Esophagus (tissue), 2 donors: ENCODE measurements at regions not wholly inside any gene's neighbourhood (a gene's known extent, or its start where the extent isn't known, plus 50 kb on each side); places are given as distances from the start of the nearest gene placed in this dataset.

Source experiments
- H3K27ac ChIP-seq, 2 donors: one replicate each; pipeline ENCODE4 v1.5.1; 2013; ENCODE audit warnings: low read depth in 2 of 2, mild to moderate bottlenecking in 2 of 2, inconsistent platforms in 1 of 2, low read length in 1 of 2, moderate library complexity in 1 of 2
- H3K27me3 ChIP-seq, 2 donors: one replicate each; pipeline ENCODE4 v1.6.1; 2013; ENCODE audit warnings: low read length in 2 of 2, control low read depth in 1 of 2, mild to moderate bottlenecking in 1 of 2; ENCODE audit not compliant: insufficient read depth in 2 of 2, control insufficient read depth in 1 of 2
- H3K36me3 ChIP-seq, 2 donors: one replicate each; pipeline ENCODE4 v1.6.1; 2013; ENCODE audit warnings: low read length in 1 of 2; ENCODE audit not compliant: control insufficient read depth in 2 of 2, insufficient read depth in 2 of 2
- H3K4me1 ChIP-seq, 2 donors: one replicate each; pipeline ENCODE4 v1.6.1; 2013; ENCODE audit warnings: low read length in 1 of 2; ENCODE audit not compliant: control insufficient read depth in 2 of 2, insufficient read depth in 2 of 2
- H3K4me3 ChIP-seq, 2 donors: one replicate each; pipeline ENCODE4 v1.5.1; 2013; ENCODE audit warnings: low read length in 2 of 2, mild to moderate bottlenecking in 2 of 2, low read depth in 1 of 2, moderate library complexity in 1 of 2
- H3K9me3 ChIP-seq, 2 donors: one replicate each; pipeline ENCODE4 v1.6.1; 2013; ENCODE audit warnings: mild to moderate bottlenecking in 2 of 2, low read depth in 1 of 2, low read length in 1 of 2, moderate library complexity in 1 of 2; ENCODE audit not compliant: control insufficient read depth in 2 of 2, insufficient read depth in 1 of 2
- WGBS, 2 donors: extraction: QIAGEN DNeasy Blood & Tissue Kit; methylation state at CpG; one replicate each; pipeline ENCODE4 v1.1.7; 2013; 5-methylcytosine and 5-hydroxymethylcytosine counted together
- donor health status: healthy with polysubstance abuse.
- donor health status: Bipolar disorder and iron deficiency.

DNA sequence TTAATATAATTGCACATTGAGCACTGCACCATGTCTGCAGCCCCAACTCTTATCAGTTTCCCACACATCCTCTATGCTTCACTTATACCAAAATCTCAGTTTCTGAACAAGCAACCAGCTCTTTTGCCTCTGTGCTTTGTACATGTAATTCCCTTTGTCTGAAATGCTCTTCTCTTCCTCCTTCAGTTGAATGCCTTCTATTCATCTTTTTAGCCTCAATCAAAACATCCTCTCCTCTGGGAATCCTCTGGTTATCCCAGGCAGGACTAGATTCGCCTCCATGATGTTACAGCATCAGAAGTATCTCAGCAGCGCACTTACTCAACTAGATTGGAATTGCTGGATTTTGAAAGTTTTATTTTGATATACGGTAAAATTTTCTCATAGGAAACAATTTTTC, 143.3 kb downstream of the GAS1 start:
- 89 to 93% methylated on average over 3 of the region's 3 CpGs for WGBS, 2 donors
- no peak overlapping the region for H3K4me3 ChIP-seq
- no peaks in the 10 kb centered on the region for H3K27me3 ChIP-seq
- H3K36me3 ChIP-seq: no peaks in the 10 kb centered on the region
- H3K4me1 ChIP-seq: peaks cover 0 to 3% of the 10 kb centered on the region in 2 donors
- H3K9me3 ChIP-seq: peaks cover 0 to 5% of the 10 kb centered on the region in 2 donors
- H3K27ac ChIP-seq: no peak overlapping the region

DNA sequence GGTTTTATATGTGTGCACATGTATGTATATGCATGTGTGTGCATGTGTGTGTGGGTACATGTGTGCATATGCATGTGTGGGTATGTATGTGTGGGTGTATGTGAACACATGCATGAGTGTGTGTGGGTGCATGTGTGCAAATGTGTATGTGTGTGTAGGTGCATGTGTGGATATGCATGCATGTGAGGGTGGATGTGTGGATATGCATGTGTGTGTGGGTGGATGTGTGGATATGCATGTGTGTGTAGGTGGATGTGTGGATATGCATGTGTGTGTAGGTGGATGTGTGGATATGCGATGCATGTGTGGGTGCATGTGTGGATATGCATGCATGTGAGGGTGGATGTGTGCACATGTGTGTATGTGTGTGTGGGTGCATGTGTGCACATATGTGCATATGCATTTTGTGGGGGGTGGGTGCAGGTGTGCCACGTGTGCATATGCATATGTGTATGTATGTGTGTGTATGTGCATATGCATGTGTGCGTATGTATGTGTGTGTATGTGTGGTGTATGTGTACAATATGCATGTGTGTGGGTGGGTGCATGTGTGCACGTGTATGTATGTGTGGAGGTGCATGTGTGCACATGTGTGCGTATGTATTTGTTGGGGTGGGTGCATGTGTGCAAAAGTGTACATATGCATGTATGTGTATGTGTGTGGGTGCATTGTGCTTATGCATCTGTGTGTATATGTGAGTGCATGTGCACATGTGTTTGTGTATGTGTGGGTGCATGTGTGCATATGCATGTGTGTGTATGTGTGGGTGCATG, 144.2 kb downstream of the GAS1 start:
- 91 to 96% methylated on average over 5 of the region's 5 CpGs for WGBS, 2 donors
- Histone ChIP-seq H3K36me3 (no peaks in the 10 kb centered on the region), H3K4me1 (peaks cover 0 to 3% of the 10 kb centered on the region in 2 donors), H3K27ac (no peak overlapping the region), H3K27me3 (no peaks in the 10 kb centered on the region), H3K9me3 (peaks cover 0 to 5% of the 10 kb centered on the region in 2 donors), H3K4me3 (no peak overlapping the region)

DNA sequence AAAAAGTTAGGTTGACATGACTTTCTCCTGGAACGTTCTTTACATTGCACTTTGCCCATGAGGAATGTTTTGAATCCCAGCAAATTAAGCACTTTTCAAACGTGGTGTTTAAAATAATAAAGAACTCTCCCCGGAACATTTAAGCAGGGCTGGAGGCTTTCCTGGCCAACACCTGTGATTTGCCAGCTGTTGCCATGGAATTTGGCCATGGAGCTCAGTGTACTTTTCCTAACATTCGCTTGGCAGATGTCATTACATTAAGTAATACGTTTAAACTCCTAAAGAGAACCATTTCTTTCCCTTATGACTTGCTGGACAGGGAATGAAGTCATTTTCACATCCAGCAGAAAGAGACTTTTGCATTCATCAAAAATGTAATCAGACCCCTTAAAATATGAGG, 146.1 kb downstream of the GAS1 start:
- 21 to 31% methylated on average over 5 of the region's 5 CpGs for WGBS, 2 donors
- H3K9me3 ChIP-seq: peaks cover 0 to 5% of the 10 kb centered on the region in 2 donors
- H3K4me3 ChIP-seq: no peak overlapping the region
- H3K27me3 ChIP-seq: no peaks in the 10 kb centered on the region
- H3K27ac ChIP-seq: no peak overlapping the region
- peaks cover 0 to 3% of the 10 kb centered on the region in 2 donors for H3K4me1 ChIP-seq
- H3K36me3 ChIP-seq: no peaks in the 10 kb centered on the region

GRCh38 chr9:86800681-86801080, 146.6 kb downstream of the GAS1 start:
- H3K27ac ChIP-seq: no peak overlapping the region
- H3K36me3 ChIP-seq: no peaks in the 10 kb centered on the region
- 69 to 85% methylated on average over 3 of the region's 3 CpGs for WGBS, 2 donors

DNA sequence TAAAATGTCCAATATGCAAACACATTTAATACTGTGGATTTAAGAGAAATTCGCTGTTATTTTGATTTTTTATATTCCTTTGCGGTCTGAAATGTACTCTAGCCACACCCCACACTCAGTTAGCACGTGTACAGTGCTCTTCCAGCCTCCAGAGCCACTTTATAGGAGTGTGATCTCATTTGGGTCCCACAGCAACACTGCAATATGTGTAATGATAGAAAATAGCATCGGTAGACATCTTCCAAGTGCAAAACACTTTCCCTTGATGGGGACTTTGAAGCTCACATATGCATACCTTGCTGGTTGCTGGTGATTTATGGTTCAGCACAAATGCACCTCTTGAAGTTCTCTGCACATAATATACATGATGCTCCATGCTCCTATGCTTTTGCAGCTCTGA, 148.3 kb downstream of the GAS1 start:
- Histone ChIP-seq H3K9me3 (peaks cover 0 to 5% of the 10 kb centered on the region in 2 donors), H3K4me1 (peaks cover 0 to 3% of the 10 kb centered on the region in 2 donors), H3K27ac (no peak overlapping the region), H3K4me3 (no peak overlapping the region), H3K36me3 (no peaks in the 10 kb centered on the region), H3K27me3 (no peaks in the 10 kb centered on the region)
- WGBS, 2 donors: 81 to 86% methylated on average over 4 of the region's 4 CpGs

More at GRCh38 chr9:86800681-86801080, 146.6 kb downstream of the GAS1 start:
- Histone ChIP-seq H3K4me1 (peaks cover 0 to 3% of the 10 kb centered on the region in 2 donors), H3K27me3 (no peaks in the 10 kb centered on the region), H3K9me3 (peaks cover 0 to 5% of the 10 kb centered on the region in 2 donors), H3K4me3 (no peak overlapping the region)

DNA sequence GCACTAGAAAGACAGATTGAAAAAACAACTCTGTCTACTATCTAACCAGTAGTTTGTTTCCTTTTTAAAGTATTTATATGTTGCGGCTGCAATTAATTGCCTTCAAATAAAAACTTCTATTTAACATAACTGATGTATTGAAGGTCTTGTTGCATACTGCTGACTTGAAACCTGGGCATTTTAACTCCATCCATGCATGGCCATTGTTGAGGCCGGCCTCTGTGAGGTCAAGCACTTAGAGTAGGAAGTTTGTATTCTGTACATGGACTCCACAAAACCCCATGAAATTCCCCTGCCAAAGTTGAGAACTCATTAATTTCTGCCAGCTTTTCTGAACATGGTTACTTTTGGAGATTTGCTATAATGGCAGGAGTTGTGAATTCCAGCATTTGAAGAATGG, 150.6 kb downstream of the GAS1 start:
- Histone ChIP-seq H3K4me3 (no peak overlapping the region), H3K27me3 (no peaks in the 10 kb centered on the region), H3K36me3 (no peaks in the 10 kb centered on the region), H3K9me3 (no peaks in the 10 kb centered on the region), H3K27ac (no peak overlapping the region), H3K4me1 (peaks cover 0 to 3% of the 10 kb centered on the region in 2 donors)
- WGBS, 2 donors: 91 to 92% methylated on average over 2 of the region's 2 CpGs

DNA sequence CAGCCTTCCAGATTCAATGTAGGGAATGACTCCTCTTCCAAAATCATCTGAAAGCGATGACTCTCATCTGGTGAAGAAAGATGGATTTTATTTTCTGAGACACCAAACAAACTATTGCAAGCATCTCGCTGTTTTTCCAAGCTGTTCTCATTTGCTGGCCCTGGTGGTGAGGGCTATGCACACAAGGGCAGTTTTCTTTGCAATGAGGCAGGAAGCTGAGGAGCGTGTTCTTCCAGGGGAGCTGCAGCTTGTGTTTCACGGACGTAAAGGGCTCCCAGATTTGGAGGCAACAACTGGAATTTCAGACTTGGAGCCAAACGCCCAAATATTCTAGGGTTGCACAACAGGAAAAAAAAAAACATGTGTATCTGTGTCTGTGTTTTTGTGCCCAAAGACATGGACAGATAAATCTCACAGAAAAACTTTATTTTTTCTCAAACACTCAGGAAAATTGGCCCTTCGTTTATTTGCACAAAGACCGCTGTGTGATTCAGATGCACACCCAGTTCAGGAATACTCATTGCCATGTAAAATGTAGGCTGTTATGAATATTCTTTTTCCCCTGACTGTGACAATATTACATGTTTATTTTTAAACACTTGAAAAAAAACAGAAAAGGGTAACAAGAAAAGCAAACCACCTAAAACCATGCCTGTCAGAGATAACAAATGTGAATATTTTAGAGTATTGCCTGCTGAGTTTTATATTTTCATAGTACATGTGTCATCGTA, 151.3 kb downstream of the GAS1 start:
- Histone ChIP-seq H3K4me1 (peaks cover 0 to 3% of the 10 kb centered on the region in 2 donors), H3K9me3 (no peaks in the 10 kb centered on the region), H3K36me3 (no peaks in the 10 kb centered on the region), H3K27me3 (no peaks in the 10 kb centered on the region), H3K27ac (no peak overlapping the region), H3K4me3 (no peak overlapping the region)
- 64 to 71% methylated on average over 9 of the region's 9 CpGs for WGBS, 2 donors

GRCh38 chr9:86795047-86795442, 152.3 kb downstream of the GAS1 start:
- H3K27ac ChIP-seq: no peak overlapping the region
- H3K4me3 ChIP-seq: no peak overlapping the region
- 74 to 77% methylated on average over 7 of the region's 7 CpGs for WGBS, 2 donors
- peaks cover 0 to 3% of the 10 kb centered on the region in 2 donors for H3K4me1 ChIP-seq
- no peaks in the 10 kb centered on the region for H3K36me3 ChIP-seq
- H3K9me3 ChIP-seq: no peaks in the 10 kb centered on the region
- no peaks in the 10 kb centered on the region for H3K27me3 ChIP-seq

DNA sequence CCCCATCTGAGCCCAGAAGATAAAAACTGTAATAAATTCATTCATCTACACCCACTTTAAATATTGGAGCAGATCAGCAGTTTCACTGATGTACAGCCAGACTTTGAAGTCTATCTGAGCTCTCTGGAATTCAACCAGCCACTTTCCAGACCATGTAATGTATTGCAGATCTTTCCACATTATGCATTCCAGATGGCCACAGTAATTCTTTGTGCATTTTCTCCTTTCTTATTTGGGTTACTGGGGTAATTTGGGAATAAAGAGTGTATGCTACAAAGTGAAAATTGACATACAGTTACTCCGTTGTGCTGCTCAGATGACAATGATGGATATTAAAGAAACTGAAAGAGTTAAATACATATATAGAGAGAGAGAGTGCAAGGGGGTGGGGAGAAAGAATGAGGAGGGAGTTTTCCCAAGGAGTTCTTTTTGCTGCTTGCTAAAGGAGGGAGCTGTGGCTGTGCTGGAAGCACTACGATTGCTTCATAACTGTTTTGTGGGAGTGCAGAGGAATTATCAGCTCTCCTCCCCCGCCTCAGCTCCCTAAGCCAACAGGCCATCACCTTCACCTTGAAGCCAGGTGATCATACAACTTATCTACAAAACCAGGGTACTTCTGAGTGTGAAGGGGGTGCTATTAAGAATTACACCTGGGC, 152.8 kb downstream of the GAS1 start:
- no peaks in the 10 kb centered on the region for H3K27me3 ChIP-seq

More for the DNA sequence above, 152.8 kb downstream of the GAS1 start:
- no peak overlapping the region for H3K27ac ChIP-seq
- no peaks in the 10 kb centered on the region for H3K9me3 ChIP-seq
- WGBS, 2 donors: 66% methylated on average over 3 of the region's 3 CpGs
- H3K36me3 ChIP-seq: no peaks in the 10 kb centered on the region
- peaks cover 0 to 2% of the 10 kb centered on the region in 2 donors for H3K4me1 ChIP-seq
- H3K4me3 ChIP-seq: no peak overlapping the region
